OCI-LY3 (cell line): ENCODE measurements at regions not wholly inside any gene's neighbourhood (a gene's known extent, or its start where the extent isn't known, plus 50 kb on each side); places are given as distances from the start of the nearest gene placed in this dataset.

Source experiments
- CTCF ChIP-seq: fragments of 200-600, 300-600 bp; sonication (generic); IDR thresholded peaks from 2 replicates; pipeline ENCODE4 v1.5.1; 2014; ENCODE audit warnings: antibody characterized with exemption, low read length, low read depth
- EZH2phosphoT487 ChIP-seq: fragments of 200-600 bp; shearing (Covaris generic); IDR thresholded peaks from 2 replicates; pipeline ENCODE4 v1.6.1; 2018; ENCODE audit warnings: antibody characterized with exemption, mixed run types, low read depth

GRCh38 chr19:28989739-28990138 is 223.2 kb downstream of the UQCRFS1 start:
- TF ChIP-seq CTCF: no peak
- no peak for TF ChIP-seq EZH2phosphoT487
